ENCODE measurements at regions not wholly inside any gene's neighbourhood (a gene's known extent, or its start where the extent isn't known, plus 50 kb on each side); places are given as distances from the start of the nearest gene placed in this dataset.

GRCh38 chr4:81773557-81773956 is 301.9 kb upstream of the RASGEF1B start:
- DNase-seq (ENCODE audit: low read depth): no peak

DNA sequence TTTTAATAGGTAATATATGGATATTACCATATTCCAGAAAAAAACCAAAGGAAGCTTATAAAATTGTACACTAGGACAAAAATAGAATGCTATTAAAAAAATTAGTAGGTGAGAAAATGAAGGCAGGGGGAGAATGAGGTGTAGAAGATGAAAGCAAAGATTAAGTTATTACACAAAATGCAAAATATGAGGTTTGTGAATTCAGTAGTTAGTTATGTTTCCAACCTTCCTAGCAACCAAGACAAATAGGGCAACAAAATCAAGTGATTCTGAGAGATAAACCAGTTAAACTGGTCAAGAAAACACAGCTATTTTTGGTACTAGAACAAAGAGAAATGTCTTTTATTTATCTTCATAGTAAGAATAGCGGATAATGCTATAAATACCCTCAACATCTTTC is 300.0 kb upstream of the RASGEF1B start:
- DNase-seq (ENCODE audit: low read depth): no peak

DNA sequence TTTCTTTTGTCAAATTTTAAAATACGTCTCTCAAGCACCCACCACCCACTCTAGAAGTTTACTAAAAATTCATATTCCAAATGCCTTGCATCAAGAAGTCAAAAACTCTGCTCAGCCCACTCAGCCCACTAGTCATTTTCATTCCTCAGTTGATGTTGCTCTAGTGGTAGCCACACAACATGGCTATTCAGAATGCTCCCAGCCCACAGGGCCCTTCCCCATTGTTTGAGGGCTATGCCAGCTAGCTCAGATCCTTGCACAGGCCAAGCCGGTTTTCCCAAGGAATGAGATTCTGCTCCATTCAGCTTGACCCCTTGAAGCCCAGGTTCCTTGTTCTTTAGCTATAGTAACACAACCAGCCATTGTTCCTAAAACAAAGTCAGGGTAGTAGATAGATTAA is 297.5 kb upstream of the RASGEF1B start:
- DNase-seq (ENCODE audit: low read depth): no peak

DNA sequence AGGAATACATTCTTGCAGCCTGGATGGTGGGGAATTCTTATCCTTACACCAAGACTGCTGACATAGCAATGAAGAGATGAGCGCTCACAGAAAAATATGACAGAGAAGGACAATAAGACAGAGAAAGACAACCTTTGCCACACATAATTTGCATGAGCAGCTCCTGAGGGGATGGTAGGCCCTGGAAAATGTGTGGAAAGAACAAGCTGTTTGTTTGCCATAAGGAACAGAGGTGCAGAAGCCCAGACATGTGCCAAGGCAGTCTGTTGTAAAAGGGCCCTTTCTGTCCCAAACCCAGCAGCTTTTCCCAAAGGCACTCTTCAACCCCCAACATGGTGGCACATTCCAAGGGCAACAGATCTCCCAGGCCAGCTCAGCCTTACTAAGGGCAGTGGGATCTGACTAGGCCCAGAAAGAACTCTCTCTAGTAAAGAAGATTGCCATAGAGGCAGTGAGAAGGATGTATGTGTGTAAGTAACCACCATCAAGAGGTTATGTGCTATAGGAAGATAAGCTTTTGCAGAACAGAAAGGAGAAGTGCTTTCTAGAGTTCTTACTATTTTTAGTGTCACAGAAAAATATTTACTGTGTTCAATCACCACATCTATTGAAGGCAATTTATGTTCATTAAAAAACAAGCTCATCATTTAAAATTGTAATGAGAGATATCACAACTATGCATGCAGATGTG is 287.0 kb upstream of the RASGEF1B start:
- DNase-seq (ENCODE audit: low read depth): no peak

DNA sequence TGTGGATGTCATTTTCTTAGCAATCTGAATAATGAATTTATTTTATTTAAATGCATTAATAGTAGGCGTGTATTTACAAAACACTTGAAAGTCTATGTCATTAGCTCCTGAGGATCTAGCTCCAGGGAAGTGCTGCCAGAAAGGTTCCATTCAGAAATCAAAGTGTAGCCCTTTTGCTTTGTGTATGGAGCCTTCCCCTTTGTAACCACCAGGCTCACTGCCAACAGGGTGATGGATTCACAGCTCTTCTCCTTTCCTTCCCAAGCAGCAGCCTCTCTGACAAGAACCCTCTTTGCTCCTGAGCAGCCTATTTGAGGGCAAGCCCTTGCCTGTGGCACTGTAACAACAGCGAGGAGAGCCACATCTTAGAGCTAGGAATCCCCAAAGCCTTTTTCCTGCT is 286.0 kb upstream of the RASGEF1B start:
- DNase-seq (ENCODE audit: low read depth): no peak

DNA sequence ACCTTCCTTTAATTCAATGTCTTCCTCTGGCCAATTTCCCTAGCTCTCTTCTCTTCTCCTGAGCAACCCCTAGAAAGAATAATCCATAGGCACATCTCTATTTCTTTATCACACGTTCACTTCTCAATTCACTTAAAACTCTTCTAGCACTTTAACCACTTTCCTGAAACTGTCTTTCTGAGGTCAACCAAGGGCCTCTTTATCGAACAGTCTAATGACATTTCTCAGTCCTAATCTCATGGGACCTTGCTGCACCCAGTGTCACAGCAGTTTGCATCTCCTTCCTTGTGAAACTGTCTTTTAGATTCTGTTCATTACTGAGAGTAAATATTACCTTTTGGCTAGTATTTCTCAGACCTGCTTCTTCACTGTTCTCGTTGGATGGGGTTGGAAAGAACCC is 285.3 kb upstream of the RASGEF1B start:
- DNase-seq (ENCODE audit: low read depth): no peak

- DNase-seq (ENCODE audit: low read depth): no peak
Observed at GRCh38 chr4:81756042-81756441, 284.3 kb upstream of the RASGEF1B start.

- DNase-seq (ENCODE audit: low read depth): no peak
Observed at GRCh38 chr4:81754169-81754568, 282.5 kb upstream of the RASGEF1B start.

- no peak for DNase-seq (ENCODE audit: low read depth)
Observed at GRCh38 chr4:81751531-81752289, 280.0 kb upstream of the RASGEF1B start.

- no peak for DNase-seq (ENCODE audit: low read depth)
Observed at GRCh38 chr4:81747242-81747930, 275.7 kb upstream of the RASGEF1B start.

GRCh38 chr4:81746773-81747172 is 275.1 kb upstream of the RASGEF1B start:
- no peak for DNase-seq (ENCODE audit: low read depth)

GRCh38 chr4:81746071-81746470 is 274.4 kb upstream of the RASGEF1B start:
- DNase-seq (ENCODE audit: low read depth): no peak

- DNase-seq (ENCODE audit: low read depth): no peak
Observed at GRCh38 chr4:81745050-81745449, 273.3 kb upstream of the RASGEF1B start.

DNA sequence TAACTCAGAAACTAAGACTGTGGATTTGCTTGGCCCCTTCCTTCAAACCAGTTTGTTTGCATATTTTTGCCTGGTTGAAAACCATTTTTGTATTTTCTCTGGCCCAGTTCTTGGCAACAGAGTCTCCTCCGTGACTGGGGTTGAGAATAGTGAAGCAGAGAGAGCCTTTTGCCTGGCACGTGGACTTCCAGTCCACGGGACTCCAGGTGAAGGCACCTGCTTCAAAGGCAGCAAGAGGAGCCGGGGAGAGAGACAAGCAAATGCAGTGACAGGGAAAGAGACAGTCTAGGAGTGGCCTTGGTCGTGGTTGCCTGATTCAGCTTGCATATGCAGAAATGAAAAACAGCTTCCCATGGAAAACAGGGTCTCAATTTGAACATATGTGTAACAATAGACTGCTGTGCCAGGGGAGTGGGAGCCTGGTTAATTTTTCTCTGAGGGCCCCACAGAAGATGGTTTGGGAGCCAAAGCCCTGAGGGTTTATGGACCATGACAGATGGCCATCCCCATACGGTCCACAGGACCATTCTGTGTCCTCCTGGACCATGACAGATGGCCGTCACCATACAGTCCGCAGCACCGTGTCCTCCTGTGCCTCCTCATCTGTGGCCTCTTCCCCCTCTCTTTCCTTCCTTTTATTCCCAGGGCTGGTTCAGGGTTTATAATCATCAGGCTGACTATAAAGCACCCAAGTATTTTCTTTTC is 272.2 kb upstream of the RASGEF1B start:
- no peak for DNase-seq (ENCODE audit: low read depth)

GRCh38 chr4:81740487-81740886 is 268.8 kb upstream of the RASGEF1B start:
- DNase-seq (ENCODE audit: low read depth): no peak

DNA sequence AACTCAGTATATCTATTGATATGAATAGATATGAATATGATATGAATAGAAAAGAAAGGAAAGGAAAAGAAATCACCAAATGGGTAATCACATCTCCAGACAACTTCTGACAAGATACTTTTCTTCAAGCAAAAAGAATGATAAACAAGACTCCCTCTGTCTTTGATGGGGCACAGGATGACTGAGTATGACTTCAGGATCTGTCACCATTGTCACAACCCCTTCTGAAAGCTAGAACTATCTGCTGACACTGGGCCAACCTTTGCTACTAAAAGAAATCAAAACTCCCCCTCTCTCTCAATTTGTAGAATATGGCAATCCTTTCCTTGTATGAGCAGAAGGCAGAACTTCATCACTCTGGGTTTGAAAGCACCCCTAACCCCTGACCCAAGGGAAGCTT is 267.2 kb upstream of the RASGEF1B start:
- no peak for DNase-seq (ENCODE audit: low read depth)

GRCh38 chr4:81737865-81738559 is 266.3 kb upstream of the RASGEF1B start:
- DNase-seq (ENCODE audit: low read depth): no peak

DNA sequence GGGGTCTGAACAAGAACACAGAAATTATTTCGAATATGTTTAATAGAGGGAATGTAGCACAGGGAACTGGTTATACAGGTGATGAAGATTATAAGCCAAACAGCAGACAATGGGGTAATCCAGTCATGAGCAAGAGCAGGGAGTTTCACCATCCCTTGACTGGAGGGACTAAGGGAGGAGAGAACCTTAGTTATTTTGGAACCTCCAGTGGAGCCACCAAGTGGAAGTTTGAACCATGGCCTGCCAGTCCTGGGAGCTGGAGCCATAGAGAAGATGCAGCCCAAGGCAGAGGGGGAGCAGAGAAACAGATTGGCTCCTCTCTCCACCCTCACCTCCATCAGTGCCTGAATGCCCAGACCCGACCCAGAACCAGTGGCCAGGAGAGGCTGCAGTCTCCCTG is 264.6 kb upstream of the RASGEF1B start:
- no peak for DNase-seq (ENCODE audit: low read depth)

- no peak for DNase-seq (ENCODE audit: low read depth)
Observed at GRCh38 chr4:81732980-81733379, 261.3 kb upstream of the RASGEF1B start.

GRCh38 chr4:81724925-81725329 is 253.2 kb upstream of the RASGEF1B start:
- peak; percentile 42 for DNase-seq (ENCODE audit: low read depth)

- no peak for DNase-seq (ENCODE audit: low read depth)
Observed at GRCh38 chr4:81723927-81724587, 252.3 kb upstream of the RASGEF1B start.
